ENCODE measurements at regions not wholly inside any gene's neighbourhood (a gene's known extent, or its start where the extent isn't known, plus 50 kb on each side); places are given as distances from the start of the nearest gene placed in this dataset.

DNA sequence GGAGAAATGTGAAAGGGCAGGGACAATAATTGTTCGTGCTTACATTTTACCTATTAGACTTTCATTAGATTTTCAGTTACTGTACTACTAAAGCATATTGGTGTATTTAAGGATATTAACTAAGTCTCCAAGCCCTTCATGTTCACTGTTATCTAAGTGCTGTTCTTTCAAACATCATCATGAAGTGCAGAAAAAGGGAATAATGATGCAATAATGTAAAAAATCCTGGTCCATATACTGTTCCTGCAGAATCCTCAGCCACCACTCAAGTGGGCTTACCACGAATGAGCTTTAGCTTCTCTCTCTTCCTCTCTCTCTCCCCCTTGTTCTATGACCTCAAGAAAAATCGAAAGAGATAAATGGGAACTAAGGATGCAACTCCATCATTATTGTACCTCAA is 600.7 kb downstream of the UTRN start:
- no peaks in the 10 kb centered on the region for H3K27me3 ChIP-seq (ENCODE audit: low read length)
- no peaks in the 10 kb centered on the region for H3K9me2 ChIP-seq (replicated peaks; ENCODE audit: low read length)
- H3K36me3 ChIP-seq (ENCODE audit: low read depth, low read length) = no peaks in the 10 kb centered on the region
- DNase-seq (no peak), ATAC-seq (no peak)
- no peaks in the 10 kb centered on the region for H3K79me2 ChIP-seq (ENCODE audit: low read length)
- no TSS peak for BruUV-seq (replicated peaks)
- ChIA-PET POLR2A (ENCODE audit: unreplicated experiment) (no interaction called here), CTCF (no interaction called here)
- TF ChIP-seq EZH2phosphoT487 (IDR thresholded peaks at IDR 0.05; ENCODE audit: borderline replicate concordance, low read length) = no peak
- TF ChIP-seq EZH2 (IDR thresholded peaks at IDR 0.05; ENCODE audit: low read length, unreplicated experiment) = no peak
- TF ChIP-seq, protein P1, sequence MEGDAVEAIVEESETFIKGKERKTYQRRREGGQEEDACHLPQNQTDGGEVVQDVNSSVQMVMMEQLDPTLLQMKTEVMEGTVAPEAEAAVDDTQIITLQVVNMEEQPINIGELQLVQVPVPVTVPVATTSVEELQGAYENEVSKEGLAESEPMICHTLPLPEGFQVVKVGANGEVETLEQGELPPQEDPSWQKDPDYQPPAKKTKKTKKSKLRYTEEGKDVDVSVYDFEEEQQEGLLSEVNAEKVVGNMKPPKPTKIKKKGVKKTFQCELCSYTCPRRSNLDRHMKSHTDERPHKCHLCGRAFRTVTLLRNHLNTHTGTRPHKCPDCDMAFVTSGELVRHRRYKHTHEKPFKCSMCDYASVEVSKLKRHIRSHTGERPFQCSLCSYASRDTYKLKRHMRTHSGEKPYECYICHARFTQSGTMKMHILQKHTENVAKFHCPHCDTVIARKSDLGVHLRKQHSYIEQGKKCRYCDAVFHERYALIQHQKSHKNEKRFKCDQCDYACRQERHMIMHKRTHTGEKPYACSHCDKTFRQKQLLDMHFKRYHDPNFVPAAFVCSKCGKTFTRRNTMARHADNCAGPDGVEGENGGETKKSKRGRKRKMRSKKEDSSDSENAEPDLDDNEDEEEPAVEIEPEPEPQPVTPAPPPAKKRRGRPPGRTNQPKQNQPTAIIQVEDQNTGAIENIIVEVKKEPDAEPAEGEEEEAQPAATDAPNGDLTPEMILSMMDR (conservative IDR thresholded peaks at IDR 0.05; ENCODE audit: low read depth, low read length) = no peak
- H3F3A ChIP-seq (ENCODE audit: low read length, unreplicated experiment) = no peaks in the 10 kb centered on the region
- H3K4me2 ChIP-seq (ENCODE audit: low read length) = no peak overlapping the region
- H3K27ac ChIP-seq (ENCODE audit: low read length) = no peak overlapping the region
- H3K4me1 ChIP-seq (ENCODE audit: insufficient read depth, low read length) = peaks cover 8% of the 10 kb centered on the region; the same call in 1 of the 2 replicates
- no peak overlapping the region for H2AFZ ChIP-seq (ENCODE audit: low read length)
- H3K9me3 ChIP-seq (ENCODE audit: low read length) = no peaks in the 10 kb centered on the region
- H3K9ac ChIP-seq (ENCODE audit: low read length) = no peak overlapping the region
- H3K4me3 ChIP-seq (ENCODE audit: low read length) = no peak overlapping the region
- H4K20me1 ChIP-seq (ENCODE audit: low read length) = no peaks in the 10 kb centered on the region
- intact Hi-C loops (cut with micrococcal nuclease) = no loop called here

GRCh38 chr6:144886682-144887081 is 601.5 kb downstream of the UTRN start:
- no peaks in the 10 kb centered on the region for H4K20me1 ChIP-seq (ENCODE audit: low read length)
- H3K27ac ChIP-seq (ENCODE audit: low read length) = no peak overlapping the region
- no peak overlapping the region for H3K9ac ChIP-seq (ENCODE audit: low read length)
- BruUV-seq (replicated peaks) = no TSS peak
- no peak for DNase-seq
- H3K36me3 ChIP-seq (ENCODE audit: low read depth, low read length) = no peaks in the 10 kb centered on the region
- TF ChIP-seq EZH2 (IDR thresholded peaks at IDR 0.05; ENCODE audit: low read length, unreplicated experiment) (no peak), EZH2phosphoT487 (IDR thresholded peaks at IDR 0.05; ENCODE audit: borderline replicate concordance, low read length) (no peak)
- TF ChIP-seq, protein P1 (conservative IDR thresholded peaks at IDR 0.05; ENCODE audit: low read depth, low read length) = no peak
- H2AFZ ChIP-seq (ENCODE audit: low read length) = no peak overlapping the region
- no peaks in the 10 kb centered on the region for H3K27me3 ChIP-seq (ENCODE audit: low read length)
- CTCF ChIA-PET = no interaction called here
- POLR2A ChIA-PET (ENCODE audit: unreplicated experiment) = no interaction called here
- H3K4me2 ChIP-seq (ENCODE audit: low read length) = no peak overlapping the region
- H3K4me1 ChIP-seq (ENCODE audit: insufficient read depth, low read length) = peaks cover 8% of the 10 kb centered on the region; the same call in 1 of the 2 replicates
- no peaks in the 10 kb centered on the region for H3K9me2 ChIP-seq (replicated peaks; ENCODE audit: low read length)
- ATAC-seq = no peak
- H3F3A ChIP-seq (ENCODE audit: low read length, unreplicated experiment) = no peaks in the 10 kb centered on the region
- H3K9me3 ChIP-seq (ENCODE audit: low read length) = no peaks in the 10 kb centered on the region
- no peak overlapping the region for H3K4me3 ChIP-seq (ENCODE audit: low read length)
- intact Hi-C loops (cut with micrococcal nuclease) = no loop called here
- H3K79me2 ChIP-seq (ENCODE audit: low read length) = no peaks in the 10 kb centered on the region

- no peaks in the 10 kb centered on the region for H3K9me2 ChIP-seq (replicated peaks; ENCODE audit: low read length)
- POLR2A ChIA-PET (ENCODE audit: unreplicated experiment) = no interaction called here
- ATAC-seq = no peak
Measured at GRCh38 chr6:144888621-144889020, 603.5 kb downstream of the UTRN start.

More at GRCh38 chr6:144888621-144889020, 603.5 kb downstream of the UTRN start:
- no peak overlapping the region for H2AFZ ChIP-seq (ENCODE audit: low read length)
- no peaks in the 10 kb centered on the region for H3K9me3 ChIP-seq (ENCODE audit: low read length)
- BruUV-seq (replicated peaks) = no TSS peak
- no peak overlapping the region for H3K9ac ChIP-seq (ENCODE audit: low read length)
- TF ChIP-seq EZH2 (IDR thresholded peaks at IDR 0.05; ENCODE audit: low read length, unreplicated experiment) (no peak), EZH2phosphoT487 (IDR thresholded peaks at IDR 0.05; ENCODE audit: borderline replicate concordance, low read length) (no peak)
- TF ChIP-seq, protein P1 (conservative IDR thresholded peaks at IDR 0.05; ENCODE audit: low read depth, low read length) = no peak
- H4K20me1 ChIP-seq (ENCODE audit: low read length) = no peaks in the 10 kb centered on the region
- peaks cover 14% of the 10 kb centered on the region; the same call in 1 of the 2 replicates for H3K4me1 ChIP-seq (ENCODE audit: insufficient read depth, low read length)
- CTCF ChIA-PET = no interaction called here
- no peak for DNase-seq
- no peaks in the 10 kb centered on the region for H3K27me3 ChIP-seq (ENCODE audit: low read length)
- H3K36me3 ChIP-seq (ENCODE audit: low read depth, low read length) = no peaks in the 10 kb centered on the region
- H3K4me2 ChIP-seq (ENCODE audit: low read length) = no peak overlapping the region
- no peaks in the 10 kb centered on the region for H3F3A ChIP-seq (ENCODE audit: low read length, unreplicated experiment)
- H3K4me3 ChIP-seq (ENCODE audit: low read length) = no peak overlapping the region
- no peaks in the 10 kb centered on the region for H3K79me2 ChIP-seq (ENCODE audit: low read length)
- intact Hi-C loops (cut with micrococcal nuclease) = no loop called here
- no peak overlapping the region for H3K27ac ChIP-seq (ENCODE audit: low read length)

Measured in PC-3 (cell line).